Gastrocnemius medialis (tissue), 4 donors: ENCODE measurements at regions not wholly inside any gene's neighbourhood (a gene's known extent, or its start where the extent isn't known, plus 50 kb on each side); places are given as distances from the start of the nearest gene placed in this dataset.

Source experiments
- CTCF ChIP-seq, 5 experiments: fragments of 450-650 bp in 3 of 5; fragments of 200-600 bp in 2 of 5; sonication (generic) in 2 of 5; IDR thresholded peaks in 4 of 5; conservative IDR thresholded peaks in 1 of 5; 1 replicate in 4 of 5; 2 replicates in 1 of 5; pipeline ENCODE4 v1.5.1; 2016 to 2019; ENCODE audit warnings: antibody characterized with exemption in 5 of 5, mild to moderate bottlenecking in 3 of 5, moderate library complexity in 3 of 5
- POLR2A ChIP-seq, 2 donors: fragments of 450-650 bp; IDR thresholded peaks; one replicate each; pipeline ENCODE4 v1.6.1; 2017; ENCODE audit warnings: antibody characterized with exemption in 2 of 2, mild to moderate bottlenecking in 2 of 2, moderate library complexity in 2 of 2

GRCh38 chr6:167209577-167209975 is 51.8 kb upstream of the GPR31 start:
- TF ChIP-seq POLR2A (IDR thresholded peaks at IDR 0.05): no peak
- TF ChIP-seq CTCF (IDR thresholded peaks at IDR 0.05 in 4 of 5, conservative IDR thresholded peaks at IDR 0.05 in 1 of 5): no peak
